MCF 10A (cell line): ENCODE measurements at regions not wholly inside any gene's neighbourhood (a gene's known extent, or its start where the extent isn't known, plus 50 kb on each side); places are given as distances from the start of the nearest gene placed in this dataset.

Source experiments
- BruUV-seq: library from RNA; stranded (reverse); fragments of 400-500 nt; replicated peaks from 2 replicates; lab custom pipeline; 2021; lab: Mats Ljungman, UMichigan
- CTCF ChIA-PET: fragments of 300-600 bp; sonication (Branson Sonifier 250); formaldehyde crosslinking; extraction: SDS; loops from one replicate; lab custom pipeline; 2021; ENCODE audit warnings: antibody characterized with exemption, inconsistent platforms; lab: Yijun Ruan, JAX
- POLR2A ChIA-PET: fragments of 300-600, 350-650 bp; sonication (Branson Sonifier 250); formaldehyde crosslinking; extraction: SDS; loops from one replicate; lab custom pipeline; 2020; ENCODE audit warnings: antibody characterized with exemption, inconsistent platforms; lab: Yijun Ruan, JAX
- DNase-seq: peaks from one replicate; pipeline ENCODE4 v3.0.0-alpha.2; 2018; ENCODE audit not compliant: unreplicated experiment
- H3K27ac Mint-ChIP-seq: one replicate; pipeline ENCODE4 v1.8.0; 2022; ENCODE audit warnings: mild to moderate bottlenecking, low read depth, mixed read lengths; ENCODE audit not compliant: unreplicated experiment
- H3K27me3 Mint-ChIP-seq: one replicate; pipeline ENCODE4 v1.8.0; 2022; ENCODE audit warnings: mixed read lengths; ENCODE audit not compliant: insufficient read depth, unreplicated experiment
- H3K36me3 Mint-ChIP-seq: one replicate; pipeline ENCODE4 v1.8.0; 2022; ENCODE audit warnings: mild to moderate bottlenecking, moderate library complexity, mixed read lengths; ENCODE audit not compliant: insufficient read depth, unreplicated experiment
- H3K4me1 Mint-ChIP-seq: one replicate; pipeline ENCODE4 v1.8.0; 2022; ENCODE audit warnings: mixed read lengths; ENCODE audit not compliant: insufficient read depth, unreplicated experiment
- H3K4me3 Mint-ChIP-seq: one replicate; pipeline ENCODE4 v1.8.0; 2022; ENCODE audit warnings: mild to moderate bottlenecking, moderate library complexity, mixed read lengths; ENCODE audit not compliant: unreplicated experiment
- H3K9me3 Mint-ChIP-seq: one replicate; pipeline ENCODE4 v1.8.0; 2022; ENCODE audit warnings: mixed read lengths; ENCODE audit not compliant: unreplicated experiment
- CTCF ChIP-seq: fragments of 200-600 bp; IDR thresholded peaks from one replicate; pipeline ENCODE4 v1.8.0; 2022; ENCODE audit warnings: antibody characterized with exemption, mild to moderate bottlenecking; ENCODE audit not compliant: unreplicated experiment
- intact Hi-C: fragments of 100-400 bp; cut with micrococcal nuclease; formaldehyde crosslinking; loops from 2 replicates; pipeline ENCODE4 v1.14.1; 2022

- DNase-seq = no peak
- no peaks in the 10 kb centered on the region for H3K36me3 Mint-ChIP-seq
- H3K27ac Mint-ChIP-seq = no peak overlapping the region
- intact Hi-C loops = no loop called here
- H3K27me3 Mint-ChIP-seq = peaks cover 47% of the 10 kb centered on the region
- ChIA-PET CTCF (no interaction called here), POLR2A (no interaction called here)
- H3K9me3 Mint-ChIP-seq = no peaks in the 10 kb centered on the region
- H3K4me1 Mint-ChIP-seq = no peaks in the 10 kb centered on the region
- BruUV-seq = no TSS peak
- TF ChIP-seq CTCF = no peak
- H3K4me3 Mint-ChIP-seq = no peak overlapping the region
These were observed 79.6 kb upstream of the MTPN start for GRCh38 chr7:136056651-136057231.

GRCh38 chr7:136055266-136055665 lies 78.1 kb upstream of the MTPN start:
- Mint-ChIP-seq H3K9me3 (no peaks in the 10 kb centered on the region), H3K27me3 (peaks cover 36% of the 10 kb centered on the region), H3K4me3 (no peak overlapping the region), H3K27ac (no peak overlapping the region), H3K4me1 (no peaks in the 10 kb centered on the region), H3K36me3 (no peaks in the 10 kb centered on the region)
- ChIA-PET CTCF (interaction anchor here (0.6 kb wide), 1 partner anchor 373 kb away, joined by 3 read pairs; no protein-coding TSS in a partner anchor), POLR2A (no interaction called here)
- TF ChIP-seq CTCF = no peak
- no TSS peak for BruUV-seq
- intact Hi-C loops = no loop called here
- no peak for DNase-seq

GRCh38 chr7:136053689-136054485 lies 76.7 kb upstream of the MTPN start:
- CTCF ChIA-PET = no interaction called here
- TF ChIP-seq CTCF = no peak
- Mint-ChIP-seq H3K27me3 (peaks cover 22% of the 10 kb centered on the region), H3K4me1 (no peaks in the 10 kb centered on the region), H3K9me3 (no peaks in the 10 kb centered on the region), H3K4me3 (no peak overlapping the region), H3K36me3 (no peaks in the 10 kb centered on the region), H3K27ac (no peak overlapping the region)
- no peak for DNase-seq
- intact Hi-C loops = no loop called here
- POLR2A ChIA-PET = no interaction called here
- BruUV-seq = no TSS peak

GRCh38 chr7:136051203-136051928 lies 74.2 kb upstream of the MTPN start:
- CTCF ChIA-PET = no interaction called here

More at GRCh38 chr7:136051203-136051928, 74.2 kb upstream of the MTPN start:
- no peak overlapping the region for H3K4me3 Mint-ChIP-seq
- no peak for DNase-seq
- H3K36me3 Mint-ChIP-seq = no peaks in the 10 kb centered on the region
- no peaks in the 10 kb centered on the region for H3K9me3 Mint-ChIP-seq
- H3K27me3 Mint-ChIP-seq = peaks cover 9% of the 10 kb centered on the region
- no peak for TF ChIP-seq CTCF
- no peak overlapping the region for H3K27ac Mint-ChIP-seq
- no peaks in the 10 kb centered on the region for H3K4me1 Mint-ChIP-seq
- intact Hi-C loops = no loop called here
- BruUV-seq = no TSS peak
- POLR2A ChIA-PET = interaction anchor here (0.8 kb wide), 1 partner anchor 74 kb away, joined by 4 read pairs; no protein-coding TSS in a partner anchor
